CD4-positive, alpha-beta T cell treated with Interleukin-15 for 4 hours (primary cell): ENCODE measurements at regions not wholly inside any gene's neighbourhood (a gene's known extent, or its start where the extent isn't known, plus 50 kb on each side); places are given as distances from the start of the nearest gene placed in this dataset.
"Not testable (repeated sequence)": the region's sequence is repeated elsewhere in the genome, so short reads cannot be mapped to it uniquely, and the experiment has no call there.

Experiments used
- DNase-seq: peaks from one replicate; pipeline ENCODE4 v3.0.0-alpha.2; 2020; ENCODE audit warnings: low spot score

- DNase-seq: no peak
Observed at GRCh38 chr20:53800418-53800817, 206.8 kb upstream of the ZNF217 start.

DNA sequence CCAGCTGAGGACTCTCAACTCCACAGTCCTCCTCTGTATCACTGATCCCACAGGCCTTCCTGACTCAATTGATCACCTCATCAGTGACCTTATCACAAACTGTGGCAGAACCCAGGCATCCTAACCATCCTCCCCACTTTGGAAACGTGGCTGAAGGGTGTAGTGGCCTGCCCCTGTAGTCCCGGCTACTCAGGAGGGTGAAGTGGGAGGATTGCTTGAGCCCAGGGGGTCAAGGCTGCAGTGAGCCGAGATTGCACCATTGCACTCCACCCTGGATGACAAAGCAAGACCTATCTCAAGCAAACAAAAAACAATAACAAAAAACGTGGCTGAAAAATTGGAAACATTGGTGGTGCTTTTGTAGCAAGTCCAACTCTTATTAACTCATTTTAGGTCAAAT, 203.4 kb upstream of the ZNF217 start:
- DNase-seq: no peak

GRCh38 chr20:53795170-53795569, 201.5 kb upstream of the ZNF217 start:
- DNase-seq: no peak

GRCh38 chr20:53794529-53795115, 201.0 kb upstream of the ZNF217 start:
- no peak for DNase-seq

DNA sequence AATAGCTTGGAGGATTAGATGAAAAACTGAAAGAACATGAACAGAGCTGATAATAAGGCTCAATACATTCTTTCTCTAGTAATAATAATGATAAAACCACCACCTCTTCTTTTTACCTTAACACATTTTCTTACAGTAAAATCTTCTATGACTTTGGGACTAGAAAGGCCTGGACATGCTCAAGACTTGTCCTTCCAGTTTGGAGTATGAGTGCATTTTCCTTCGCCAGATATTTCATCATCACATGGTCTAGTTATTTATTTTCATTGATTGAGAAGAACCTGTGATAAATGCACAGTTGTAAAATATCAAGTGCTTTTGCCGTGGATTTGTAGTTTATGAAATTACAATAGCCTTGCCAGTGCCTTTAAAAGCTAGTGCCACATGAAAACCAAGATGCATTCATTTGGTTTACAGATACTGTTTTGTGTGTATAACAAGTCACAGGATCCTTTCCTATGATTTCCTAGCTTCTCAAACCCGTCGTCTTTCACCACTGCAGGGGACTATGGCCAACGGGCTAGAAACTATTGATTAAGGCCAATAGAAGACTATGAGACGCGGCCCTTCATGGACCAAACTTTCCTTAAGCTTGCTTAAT, 200.2 kb upstream of the ZNF217 start:
- DNase-seq: no peak

DNA sequence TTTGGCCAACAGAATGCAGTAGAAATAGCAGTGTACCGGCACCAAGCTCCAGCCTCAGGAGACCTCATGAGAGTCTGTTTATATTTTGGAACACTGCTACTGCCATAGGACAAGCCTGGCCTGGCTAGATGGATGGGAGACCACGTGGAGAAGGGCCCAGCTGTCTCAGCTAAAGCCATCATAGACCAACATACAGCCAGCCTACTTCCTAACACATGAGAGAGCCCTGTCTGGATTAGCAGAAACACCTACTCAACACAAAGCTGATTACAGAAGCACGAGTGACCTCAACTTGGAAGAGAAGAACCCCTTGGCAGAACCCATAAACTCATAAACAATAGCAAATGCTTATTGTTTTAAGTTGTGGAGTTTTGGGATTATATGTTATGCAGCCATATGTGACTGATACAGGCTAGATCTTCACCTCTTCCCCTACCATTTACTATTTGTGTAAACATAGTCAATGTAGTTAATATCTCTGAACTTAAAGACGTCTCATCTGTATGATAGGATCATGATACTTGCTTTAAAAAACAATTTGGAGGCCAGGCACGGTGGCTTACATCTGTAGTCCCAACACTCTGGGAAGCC, 199.4 kb upstream of the ZNF217 start:
- no peak for DNase-seq

GRCh38 chr20:53789989-53790675, 196.5 kb upstream of the ZNF217 start:
- no peak for DNase-seq

DNA sequence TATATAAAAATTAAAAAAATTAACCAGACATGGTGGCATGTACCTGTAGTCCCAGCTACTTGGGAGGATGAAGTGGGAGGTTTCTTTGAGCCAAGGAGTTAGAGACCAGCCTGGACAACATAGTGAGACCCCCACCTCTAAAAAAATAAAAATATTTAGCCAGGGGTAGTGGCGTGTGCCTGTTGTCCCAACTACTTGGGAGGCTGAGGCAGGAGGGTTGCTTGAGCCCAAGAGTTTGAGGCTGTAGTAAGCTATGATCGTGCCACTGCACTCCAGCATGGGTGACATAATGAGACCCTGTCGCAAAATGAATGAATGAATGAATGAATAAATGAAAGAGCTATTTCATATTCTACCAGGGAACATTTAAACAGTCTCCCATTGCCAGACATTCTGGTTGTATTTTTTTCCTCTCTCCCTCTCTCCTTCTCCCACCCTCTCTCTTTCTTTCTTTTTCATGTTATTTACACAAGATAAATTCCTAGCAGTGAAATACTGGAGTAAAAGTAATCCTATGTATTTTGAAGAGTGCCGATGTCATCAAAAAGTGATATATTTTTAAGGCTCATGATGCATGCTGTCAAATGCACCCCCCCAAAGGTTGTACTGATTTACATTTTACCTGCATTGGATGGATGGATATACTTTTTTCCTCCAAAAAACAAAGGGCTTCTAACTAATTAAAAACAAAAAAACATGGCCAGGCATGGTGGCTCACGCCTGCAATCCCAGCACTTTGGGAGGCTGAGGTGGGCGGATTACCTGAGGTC, 194.8 kb upstream of the ZNF217 start:
- no peak for DNase-seq

DNA sequence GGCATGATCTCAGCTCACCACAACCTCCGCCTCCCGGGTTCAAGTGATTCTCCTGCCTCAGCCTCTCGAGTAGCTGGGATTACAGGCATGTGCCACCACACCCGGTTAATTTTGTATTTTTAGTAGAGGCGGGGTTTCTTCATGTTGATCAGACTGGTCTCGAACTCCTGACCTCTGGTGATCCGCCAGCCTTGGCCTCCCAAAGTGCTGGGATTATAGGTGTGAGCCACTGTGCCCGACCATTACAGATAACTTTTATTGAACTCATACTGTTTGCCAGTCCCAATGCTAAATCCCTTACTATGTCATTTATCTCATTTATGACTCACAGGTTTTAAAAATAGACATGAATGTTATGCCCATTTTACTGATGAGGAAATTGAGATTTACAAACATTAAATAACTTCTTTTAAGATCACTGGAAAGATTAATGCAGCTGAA, 193.9 kb upstream of the ZNF217 start:
- not testable (repeated sequence) for DNase-seq

DNA sequence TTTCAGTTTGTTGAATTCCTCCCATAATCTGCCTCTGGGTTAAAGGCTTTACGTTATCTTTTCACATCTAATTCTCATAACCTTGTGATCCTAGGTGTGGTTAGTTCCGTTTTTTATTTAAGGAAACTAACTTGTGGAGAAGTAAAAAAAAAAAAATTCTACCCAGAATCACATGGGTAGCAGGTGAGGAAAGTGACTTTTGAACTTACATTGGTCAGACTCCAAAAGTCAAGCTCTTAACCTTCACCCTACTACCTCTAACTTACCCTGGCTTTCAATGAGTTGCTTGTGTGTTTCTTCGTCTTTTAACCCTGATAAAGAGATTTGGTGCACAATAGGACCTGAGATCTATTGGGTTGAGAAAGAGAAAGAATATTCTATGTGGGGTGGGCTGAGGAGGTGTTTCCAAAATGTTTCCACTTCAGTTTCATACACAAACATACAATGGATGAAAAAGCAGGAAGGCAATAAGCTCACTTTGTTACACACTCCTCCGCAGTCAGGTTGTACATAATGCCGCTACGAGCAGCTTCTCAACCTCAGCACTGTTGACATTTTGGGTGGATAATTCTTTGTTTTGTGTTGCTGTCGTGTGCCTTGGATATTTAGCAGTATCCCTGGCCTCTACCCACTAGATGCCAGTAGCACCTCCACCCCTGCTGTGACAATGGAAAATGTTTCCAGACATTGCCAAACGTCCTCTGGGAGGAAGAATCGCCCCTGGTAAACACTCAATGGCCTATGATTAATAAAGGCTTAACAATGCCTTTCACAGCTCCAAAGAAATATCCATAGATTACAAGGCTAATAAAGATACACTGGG, 193.0 kb upstream of the ZNF217 start:
- no peak for DNase-seq

- DNase-seq: no peak
Observed at GRCh38 chr20:53786071-53786444, 192.4 kb upstream of the ZNF217 start.

DNA sequence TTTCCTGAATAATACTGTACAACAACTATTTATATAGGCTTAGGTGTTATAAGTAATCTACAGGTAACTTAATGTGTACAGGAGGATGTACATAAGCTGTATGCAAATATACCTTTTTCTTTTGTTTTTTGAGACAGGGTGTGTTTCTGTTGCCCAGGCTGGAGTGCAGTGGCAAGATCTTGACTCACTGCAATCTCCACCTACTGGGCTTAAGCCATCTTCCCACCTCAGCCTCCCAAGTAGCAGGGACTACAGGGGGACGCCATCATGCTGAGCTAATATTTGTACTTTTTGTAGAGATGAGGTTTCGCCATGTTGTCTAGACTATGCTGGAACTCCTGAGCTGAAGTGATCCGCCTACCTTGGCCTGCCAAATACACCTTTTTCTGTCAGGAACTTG, 191.7 kb upstream of the ZNF217 start:
- DNase-seq: no peak

GRCh38 chr20:53783768-53784167, 190.1 kb upstream of the ZNF217 start:
- no peak for DNase-seq

DNA sequence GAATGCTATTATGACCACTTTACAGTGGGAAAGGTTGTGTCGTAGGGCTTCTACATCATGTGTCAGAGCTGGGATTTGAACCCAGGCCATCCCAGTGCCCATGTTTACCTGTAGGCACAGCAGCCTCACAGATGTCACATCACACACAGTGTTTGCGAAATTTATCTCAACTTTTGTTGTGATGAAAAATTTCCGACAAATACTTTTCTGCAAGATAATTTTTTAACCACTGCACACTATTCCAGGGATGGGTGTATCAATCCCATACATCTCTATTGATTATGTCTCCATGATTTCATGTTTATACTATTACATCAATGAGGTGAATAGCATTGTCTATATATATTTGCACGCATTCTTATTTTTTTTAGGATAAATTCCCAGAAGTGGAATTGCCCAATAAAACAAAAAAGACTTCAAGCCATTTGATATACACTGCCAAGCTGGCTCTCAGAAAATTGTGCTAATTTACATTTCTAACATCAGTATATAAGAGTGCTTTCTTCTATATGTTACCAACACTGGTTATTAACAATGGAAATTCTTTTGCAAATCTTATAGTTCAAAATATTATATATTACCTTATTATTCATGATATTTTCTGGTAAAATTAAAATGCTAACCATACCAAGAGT, 189.1 kb upstream of the ZNF217 start:
- no peak for DNase-seq

DNA sequence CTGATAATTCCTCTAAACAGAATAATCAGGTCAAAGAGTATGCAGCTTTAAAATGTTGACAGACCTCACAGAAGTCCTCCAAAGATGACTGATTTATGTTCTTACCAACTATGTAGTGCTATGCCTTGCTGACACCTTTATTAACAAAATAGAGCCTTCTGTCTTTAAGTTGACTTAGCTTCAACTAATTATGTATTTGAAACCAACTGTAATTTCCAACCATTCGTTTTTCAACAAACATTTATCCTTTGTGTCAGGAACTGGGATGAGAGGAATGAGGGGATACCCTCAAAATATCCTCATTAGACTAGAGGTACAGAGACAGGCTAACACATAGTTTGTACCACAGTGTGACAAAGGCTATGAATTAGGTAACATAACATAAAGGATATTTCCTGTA, 186.2 kb upstream of the ZNF217 start:
- DNase-seq: no peak

- DNase-seq: no peak
Observed at GRCh38 chr20:53778736-53779135, 185.1 kb upstream of the ZNF217 start.

DNA sequence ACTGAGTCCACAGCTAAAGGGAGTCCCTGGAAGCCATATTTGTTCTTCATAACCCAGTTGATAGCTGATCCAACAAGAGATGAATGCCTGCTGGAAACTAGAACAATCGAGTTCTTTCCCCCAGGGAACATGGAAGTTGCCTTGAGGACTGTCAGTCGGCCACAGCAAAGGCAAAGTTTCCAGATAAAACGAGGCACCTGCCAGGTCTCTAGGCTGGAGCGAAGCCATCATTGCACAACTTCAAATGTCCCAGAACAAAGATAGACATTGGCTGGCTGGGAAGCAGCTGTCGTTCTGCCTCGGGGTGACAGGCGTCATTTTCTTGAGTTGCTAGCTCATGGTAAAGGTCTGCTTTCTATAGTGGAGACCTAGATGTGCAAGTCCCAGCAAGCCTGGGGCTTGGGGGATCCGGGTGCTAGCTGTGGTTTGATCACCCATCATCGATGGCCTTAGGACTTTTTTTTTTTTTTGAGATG, 184.4 kb upstream of the ZNF217 start:
- no peak for DNase-seq

- not testable (repeated sequence) for DNase-seq
Observed at GRCh38 chr20:53777402-53777801, 183.8 kb upstream of the ZNF217 start.

DNA sequence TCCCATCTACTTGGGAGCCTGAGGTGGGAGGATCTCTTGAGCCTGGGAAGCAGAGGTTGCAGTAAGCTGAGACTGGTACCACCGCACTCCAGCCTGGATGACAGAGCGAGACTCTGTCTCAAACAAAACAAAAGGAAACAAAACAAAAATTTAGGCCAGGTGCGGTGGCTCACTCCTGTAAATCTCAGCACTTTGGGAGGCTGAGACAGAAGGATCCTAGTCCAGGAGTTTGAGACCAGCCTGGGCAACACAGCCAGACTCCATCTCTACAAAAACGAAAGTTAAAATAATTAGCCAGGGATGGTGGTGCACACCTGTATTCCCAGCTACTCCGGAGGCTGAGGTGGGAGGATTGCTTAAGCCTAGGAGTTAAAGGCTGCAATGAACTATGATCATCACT, 183.2 kb upstream of the ZNF217 start:
- no peak for DNase-seq

DNA sequence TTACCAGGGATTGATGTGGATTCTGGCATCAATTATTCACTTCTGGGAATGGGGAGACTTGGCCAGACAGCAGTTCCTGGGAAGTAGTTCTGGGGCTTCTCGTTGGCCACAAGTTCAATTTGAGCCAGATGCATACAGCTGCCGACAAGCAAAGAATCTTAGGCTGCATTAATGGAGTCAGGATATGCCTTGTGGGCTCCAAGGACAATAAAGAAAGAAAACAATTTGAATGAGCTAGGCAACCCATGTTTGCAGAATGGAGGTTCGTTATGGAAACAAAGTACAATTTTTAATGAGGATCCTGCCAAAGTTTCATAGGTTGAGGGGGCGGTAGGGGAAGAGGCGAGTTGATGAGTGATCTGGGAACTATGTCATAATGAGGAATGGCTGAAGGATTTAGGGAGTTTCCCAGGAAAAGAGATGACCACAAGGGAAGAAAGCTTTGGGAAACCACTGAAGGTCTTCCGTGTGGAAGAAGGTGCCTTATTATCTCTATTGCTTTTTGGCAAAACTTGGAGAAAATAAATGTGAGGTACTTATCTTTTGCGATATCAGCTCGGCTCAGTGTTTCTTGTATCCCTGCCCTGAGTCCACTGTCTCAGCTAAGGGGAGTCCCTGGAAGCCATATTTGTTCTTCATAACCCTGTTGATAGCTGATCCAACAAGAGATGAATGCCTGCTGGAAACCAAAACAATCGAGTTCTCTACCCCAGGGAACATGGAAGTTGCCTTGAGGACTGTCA, 181.0 kb upstream of the ZNF217 start:
- DNase-seq: no peak
